Prostate gland (tissue), 2 donors: ENCODE measurements at regions not wholly inside any gene's neighbourhood (a gene's known extent, or its start where the extent isn't known, plus 50 kb on each side); places are given as distances from the start of the nearest gene placed in this dataset.

Source experiments
- DNase-seq: peaks from one replicate; pipeline ENCODE4 v3.0.0-alpha.2; 2019; ENCODE audit warnings: low spot score
- H3K27ac ChIP-seq, 2 donors: fragments of 200-600 bp; sonication (generic); 2 replicates each; pipeline ENCODE4 v1.5.1; 2017 to 2019
- H3K27me3 ChIP-seq: fragments of 200-600 bp; sonication (generic); replicated peaks from 2 replicates; pipeline ENCODE4 v1.5.1; 2019; ENCODE audit not compliant: insufficient read depth
- H3K36me3 ChIP-seq, 2 donors: fragments of 200-600 bp; sonication (generic); 1 replicate in 1 of 2; 2 replicates in 1 of 2; pipeline versions ENCODE4 v1.5.1 to v1.8.1; 2017 to 2019
- H3K4me1 ChIP-seq: fragments of 200-600 bp; sonication (generic); replicated peaks from 2 replicates; pipeline ENCODE4 v1.5.1; 2019
- H3K4me3 ChIP-seq, 2 donors: fragments of 200-600 bp; sonication (generic); 2 replicates each; pipeline ENCODE4 v1.5.1; 2017 to 2019
- H3K9me3 ChIP-seq: fragments of 200-600 bp; sonication (generic); 2 replicates; pipeline ENCODE4 v1.5.1; 2017
- CTCF ChIP-seq, 4 experiments: fragments of 200-600 bp in 2 of 4; fragments of 450-650 bp in 2 of 4; sonication (generic) in 2 of 4; IDR thresholded peaks; 1 replicate in 3 of 4; 2 replicates in 1 of 4; pipeline ENCODE4 v1.5.1; 2016 to 2019; ENCODE audit warnings: antibody characterized with exemption in 4 of 4, mild to moderate bottlenecking in 2 of 4, moderate library complexity in 2 of 4
- POLR2A ChIP-seq: fragments of 450-650 bp; IDR thresholded peaks from one replicate; pipeline ENCODE4 v1.6.1; 2016; ENCODE audit warnings: antibody characterized with exemption, mild to moderate bottlenecking
- POLR2AphosphoS5 ChIP-seq: sonication (generic); formaldehyde crosslinking; IDR thresholded peaks from one replicate; pipeline ENCODE4 v1.6.1; 2017; ENCODE audit warnings: antibody characterized with exemption
- WGBS: methylation state at CpG from one replicate; pipeline ENCODE4 v1.1.5; 2018; 5-methylcytosine and 5-hydroxymethylcytosine counted together
- intact Hi-C: fragments of 100-400 bp; cut with DNase I; formaldehyde crosslinking; loops from one replicate; pipeline ENCODE4 v1.14.2; 2022

GRCh38 chr9:95801797-95802196 lies 73.7 kb upstream of the ERCC6L2 start:
- Histone ChIP-seq H3K4me1 (no peaks in the 10 kb centered on the region), H3K27me3 (no peaks in the 10 kb centered on the region), H3K27ac (no peak overlapping the region), H3K4me3 (no peak overlapping the region), H3K9me3 (no peaks in the 10 kb centered on the region), H3K36me3 (no peaks in the 10 kb centered on the region)
- WGBS = 66% methylated on average over 1 of the region's 1 CpG
- no peak for TF ChIP-seq POLR2AphosphoS5
- TF ChIP-seq POLR2A = no peak
- TF ChIP-seq CTCF (IDR thresholded peaks at IDR 0.05) = no peak
- DNase-seq = no peak
- intact Hi-C loops = no loop called here

GRCh38 chr9:95796029-95796428 lies 79.5 kb upstream of the ERCC6L2 start:
- H3K27ac ChIP-seq = no peak overlapping the region
- H3K4me1 ChIP-seq = no peaks in the 10 kb centered on the region
- H3K36me3 ChIP-seq = no peaks in the 10 kb centered on the region
- WGBS = 71% methylated on average over 6 of the region's 6 CpGs
- no peak for TF ChIP-seq POLR2A
- TF ChIP-seq POLR2AphosphoS5 = no peak
- TF ChIP-seq CTCF (IDR thresholded peaks at IDR 0.05) = no peak
- H3K4me3 ChIP-seq = no peak overlapping the region
- intact Hi-C loops = no loop called here
- H3K27me3 ChIP-seq = no peaks in the 10 kb centered on the region
- no peaks in the 10 kb centered on the region for H3K9me3 ChIP-seq
- DNase-seq = no peak

- intact Hi-C loops = no loop called here
- DNase-seq = no peak
Measured at GRCh38 chr9:95793924-95794828, 81.3 kb upstream of the ERCC6L2 start.

GRCh38 chr9:95791695-95792094 lies 83.8 kb upstream of the ERCC6L2 start:
- Histone ChIP-seq H3K36me3 (no peaks in the 10 kb centered on the region), H3K4me1 (no peaks in the 10 kb centered on the region), H3K4me3 (no peak overlapping the region), H3K9me3 (no peaks in the 10 kb centered on the region), H3K27ac (no peak overlapping the region), H3K27me3 (no peaks in the 10 kb centered on the region)
- no peak for DNase-seq
- intact Hi-C loops = no loop called here
- no peak for TF ChIP-seq POLR2A
- 81% methylated on average over 2 of the region's 2 CpGs for WGBS

More at GRCh38 chr9:95793924-95794828, 81.3 kb upstream of the ERCC6L2 start:
- 19% methylated on average over 5 of the region's 5 CpGs for WGBS
- Histone ChIP-seq H3K4me3 (no peak overlapping the region), H3K36me3 (no peaks in the 10 kb centered on the region), H3K27ac (no peak overlapping the region), H3K27me3 (no peaks in the 10 kb centered on the region), H3K9me3 (no peaks in the 10 kb centered on the region), H3K4me1 (no peaks in the 10 kb centered on the region)
- TF ChIP-seq POLR2A (no peak), CTCF (IDR thresholded peaks at IDR 0.05) (no peak), POLR2AphosphoS5 (peak; percentile 25)

- intact Hi-C loops = no loop called here
- H3K27ac ChIP-seq = no peak overlapping the region
- TF ChIP-seq CTCF (IDR thresholded peaks at IDR 0.05) (no peak), POLR2AphosphoS5 (no peak), POLR2A (no peak)
- no peaks in the 10 kb centered on the region for H3K9me3 ChIP-seq
- H3K27me3 ChIP-seq = no peaks in the 10 kb centered on the region
- H3K4me3 ChIP-seq = no peak overlapping the region
- no peaks in the 10 kb centered on the region for H3K36me3 ChIP-seq
- no peaks in the 10 kb centered on the region for H3K4me1 ChIP-seq
- 85% methylated on average over 4 of the region's 4 CpGs for WGBS
- DNase-seq = no peak
Measured at GRCh38 chr9:95791286-95791685, 84.2 kb upstream of the ERCC6L2 start.
